Keratinocyte (primary cell): ENCODE measurements at regions not wholly inside any gene's neighbourhood (a gene's known extent, or its start where the extent isn't known, plus 50 kb on each side); places are given as distances from the start of the nearest gene placed in this dataset.

ENCODE experiments used
- DNase-seq: peaks from one replicate; pipeline ENCODE4 v3.0.0-alpha.2; 2011; ENCODE audit warnings: low read depth, missing footprints, low spot score
- FAIRE-seq: peaks from 2 replicates; lab custom pipeline; 2011; peaks lifted over from hg19 to GRCh38; lab: Jason Lieb, UNC
- H2AFZ ChIP-seq: 2 replicates; pipeline ENCODE4 v1.6.0; 2012; ENCODE audit warnings: low read length, control low read depth, inconsistent platforms; ENCODE audit not compliant: control insufficient read depth
- H3K27ac ChIP-seq: 2 replicates; pipeline ENCODE4 v1.5.1; 2011; ENCODE audit warnings: low read length; ENCODE audit not compliant: control insufficient read depth, insufficient read depth
- H3K27me3 ChIP-seq: 3 replicates; pipeline ENCODE4 v1.6.0; 2011; ENCODE audit warnings: low read length; ENCODE audit not compliant: control insufficient read depth, insufficient read depth; ENCODE audit errors: extremely low read depth
- H3K36me3 ChIP-seq, 2 experiments: 2 replicates in 1 of 2; 3 replicates in 1 of 2; pipeline ENCODE4 v1.5.1; 2011; ENCODE audit warnings: low read length in 2 of 2, mild to moderate bottlenecking in 1 of 2; ENCODE audit not compliant: control insufficient read depth in 2 of 2, insufficient read depth in 2 of 2; ENCODE audit errors: extremely low read depth in 1 of 2
- H3K4me1 ChIP-seq: 3 replicates; pipeline ENCODE4 v1.5.1; 2011; ENCODE audit warnings: low read length; ENCODE audit not compliant: control insufficient read depth, insufficient read depth; ENCODE audit errors: extremely low read depth
- H3K4me2 ChIP-seq: 3 replicates; pipeline ENCODE4 v1.6.0; 2011; ENCODE audit warnings: low read depth, low read length; ENCODE audit not compliant: control insufficient read depth, insufficient read depth; ENCODE audit errors: extremely low read depth
- H3K4me3 ChIP-seq, 3 experiments: fragments of 200-600 bp in 1 of 3; sonication (generic) in 1 of 3; 2 replicates in 2 of 3; 3 replicates in 1 of 3; pipeline ENCODE4 v1.5.1; 2011 to 2016; ENCODE audit warnings: low read length in 3 of 3, mild to moderate bottlenecking in 3 of 3, control low read depth in 2 of 3, inconsistent platforms in 1 of 3, low read depth in 1 of 3, mixed read lengths in 1 of 3, mixed run types in 1 of 3, moderate library complexity in 1 of 3; ENCODE audit not compliant: control insufficient read depth in 2 of 3, insufficient read depth in 2 of 3; ENCODE audit errors: extremely low read depth in 1 of 3
- H3K79me2 ChIP-seq: 2 replicates; pipeline ENCODE4 v1.6.0; 2012; ENCODE audit warnings: low read length; ENCODE audit not compliant: control insufficient read depth, insufficient read depth
- H3K9ac ChIP-seq: 3 replicates; pipeline ENCODE4 v1.6.0; 2011; ENCODE audit warnings: low read length; ENCODE audit not compliant: control insufficient read depth, insufficient read depth; ENCODE audit errors: extremely low read depth
- H3K9me1 ChIP-seq: 3 replicates; pipeline ENCODE4 v1.6.0; 2011; ENCODE audit warnings: low read length; ENCODE audit not compliant: control insufficient read depth, insufficient read depth; ENCODE audit errors: extremely low read depth
- H3K9me3 ChIP-seq: 2 replicates; pipeline ENCODE4 v1.5.1; 2012; ENCODE audit warnings: low read depth, low read length; ENCODE audit not compliant: control insufficient read depth
- H4K20me1 ChIP-seq: 3 replicates; pipeline ENCODE4 v1.6.0; 2011; ENCODE audit warnings: low read length; ENCODE audit not compliant: control insufficient read depth, insufficient read depth; ENCODE audit errors: extremely low read depth
- CTCF ChIP-seq, 3 experiments: IDR thresholded peaks in 1 of 3; conservative IDR thresholded peaks in 1 of 3; optimal IDR thresholded peaks in 1 of 3; 2 replicates in 2 of 3; 3 replicates in 1 of 3; pipeline versions ENCODE3 to v1.5.1; 2011; ENCODE audit warnings: low read length in 3 of 3, mild to moderate bottlenecking in 3 of 3, moderate library complexity in 2 of 3, control low read depth in 1 of 3, inconsistent platforms in 1 of 3; ENCODE audit not compliant: insufficient read depth in 2 of 3; ENCODE audit errors: extremely low read depth in 1 of 3
- EZH2 ChIP-seq: IDR thresholded peaks from one replicate; pipeline ENCODE4 v1.6.1; 2012; ENCODE audit warnings: inconsistent platforms, mild to moderate bottlenecking, low read length, moderate library complexity
- dilution Hi-C: fragments of 300-500 bp; cut with MboI; formaldehyde crosslinking; loops from one replicate; pipeline ENCODE4 v1.7.0; 2020; ENCODE audit warnings: low sequenced_read_pairs; ENCODE audit not compliant: extremely low pct_ligation_motif_present

GRCh38 chr6:144619966-144620365 is 334.8 kb downstream of the UTRN start:
- no peak for TF ChIP-seq EZH2
- Histone ChIP-seq H2AFZ (no peak overlapping the region), H3K79me2 (no peaks in the 10 kb centered on the region), H3K9ac (no peak overlapping the region), H3K27me3 (no peaks in the 10 kb centered on the region), H3K27ac (no peak overlapping the region), H3K9me3 (no peaks in the 10 kb centered on the region), H3K4me3 (no peak overlapping the region), H4K20me1 (no peaks in the 10 kb centered on the region), H3K4me2 (no peak overlapping the region), H3K36me3 (no peaks in the 10 kb centered on the region), H3K9me1 (no peaks in the 10 kb centered on the region), H3K4me1 (no peaks in the 10 kb centered on the region)
- DNase-seq (no peak), FAIRE-seq (no peak)
- dilution Hi-C loops: no loop called here

GRCh38 chr6:144621332-144621731 is 336.2 kb downstream of the UTRN start:
- Histone ChIP-seq H3K9me1 (no peaks in the 10 kb centered on the region), H4K20me1 (no peaks in the 10 kb centered on the region), H3K27ac (no peak overlapping the region), H3K4me1 (no peaks in the 10 kb centered on the region), H3K4me3 (no peak overlapping the region), H3K36me3 (no peaks in the 10 kb centered on the region), H3K27me3 (no peaks in the 10 kb centered on the region), H3K79me2 (no peaks in the 10 kb centered on the region), H3K9ac (no peak overlapping the region), H2AFZ (no peak overlapping the region), H3K9me3 (no peaks in the 10 kb centered on the region), H3K4me2 (no peak overlapping the region)
- no peak for DNase-seq
- TF ChIP-seq EZH2 (no peak), CTCF (optimal IDR thresholded peaks at IDR 0.05 in 1 of 3, IDR thresholded peaks at IDR 0.05 in 1 of 3, conservative IDR thresholded peaks at IDR 0.05 in 1 of 3; ENCODE audit: extremely low read depth in 1 of 3, insufficient read depth in 2 of 3, low read length in 3 of 3) (no peak)
- dilution Hi-C loops: no loop called here
- FAIRE-seq: no peak

GRCh38 chr6:144624246-144624645 is 339.1 kb downstream of the UTRN start:
- no peak overlapping the region for H3K4me2 ChIP-seq
- H3K27me3 ChIP-seq: no peaks in the 10 kb centered on the region
- H2AFZ ChIP-seq: no peak overlapping the region
- no peaks in the 10 kb centered on the region for H3K9me3 ChIP-seq
- no peaks in the 10 kb centered on the region for H3K4me1 ChIP-seq
- H3K4me3 ChIP-seq: no peak overlapping the region
- H3K79me2 ChIP-seq: no peaks in the 10 kb centered on the region
- dilution Hi-C loops: no loop called here
- H3K36me3 ChIP-seq: no peaks in the 10 kb centered on the region
- no peak for DNase-seq
- FAIRE-seq: no peak
- no peaks in the 10 kb centered on the region for H3K9me1 ChIP-seq
- no peak overlapping the region for H3K9ac ChIP-seq
- no peak overlapping the region for H3K27ac ChIP-seq
- no peaks in the 10 kb centered on the region for H4K20me1 ChIP-seq
- TF ChIP-seq EZH2: no peak
- no peak for TF ChIP-seq CTCF (optimal IDR thresholded peaks at IDR 0.05 in 1 of 3, IDR thresholded peaks at IDR 0.05 in 1 of 3, conservative IDR thresholded peaks at IDR 0.05 in 1 of 3; ENCODE audit: extremely low read depth in 1 of 3, insufficient read depth in 2 of 3, low read length in 3 of 3)
